Gastroesophageal sphincter (tissue), 3 donors: ENCODE measurements at regions not wholly inside any gene's neighbourhood (a gene's known extent, or its start where the extent isn't known, plus 50 kb on each side); places are given as distances from the start of the nearest gene placed in this dataset.

Experiments
- CTCF ChIP-seq, 4 experiments: fragments of 200-600 bp in 2 of 4; fragments of 450-650 bp in 2 of 4; sonication (generic) in 1 of 4; IDR thresholded peaks; one replicate each; pipeline ENCODE4 v1.5.1; 2017 to 2019; ENCODE audit warnings: antibody characterized with exemption in 4 of 4, mild to moderate bottlenecking in 2 of 4, moderate library complexity in 2 of 4
- EP300 ChIP-seq: sonication (generic); formaldehyde crosslinking; IDR thresholded peaks from one replicate; pipeline ENCODE4 v1.6.1; 2017; ENCODE audit warnings: antibody characterized with exemption, mild to moderate bottlenecking
- POLR2AphosphoS5 ChIP-seq: sonication (generic); formaldehyde crosslinking; IDR thresholded peaks from one replicate; pipeline ENCODE4 v1.6.1; 2017; ENCODE audit warnings: antibody characterized with exemption

GRCh38 chr10:57035310-57035709 lies 674.3 kb upstream of the ZWINT start:
- TF ChIP-seq POLR2AphosphoS5: no peak
- TF ChIP-seq CTCF (IDR thresholded peaks at IDR 0.05): no peak
- no peak for TF ChIP-seq EP300
